Astrocyte of the spinal cord (primary cell): ENCODE measurements at regions not wholly inside any gene's neighbourhood (a gene's known extent, or its start where the extent isn't known, plus 50 kb on each side); places are given as distances from the start of the nearest gene placed in this dataset.

Experiments used
- DNase-seq: peaks from one replicate; pipeline ENCODE4 v3.0.0; 2011; ENCODE audit warnings: low read depth, low spot score
- H3K4me3 ChIP-seq: 2 replicates; pipeline ENCODE4 v1.5.1; 2011; ENCODE audit warnings: low read depth, mild to moderate bottlenecking, low read length, moderate library complexity
- in situ Hi-C: cut with HindIII; loops from 2 replicates; pipeline ENCODE4 v1.10.0; 2017; ENCODE audit warnings: low sequenced_read_pairs
- TF ChIP-seq, protein P1 (sequence below): IDR thresholded peaks from 2 replicates; pipeline ENCODE4 v1.5.1; 2012; ENCODE audit warnings: low read depth, mild to moderate bottlenecking, low read length, inconsistent platforms

DNA sequence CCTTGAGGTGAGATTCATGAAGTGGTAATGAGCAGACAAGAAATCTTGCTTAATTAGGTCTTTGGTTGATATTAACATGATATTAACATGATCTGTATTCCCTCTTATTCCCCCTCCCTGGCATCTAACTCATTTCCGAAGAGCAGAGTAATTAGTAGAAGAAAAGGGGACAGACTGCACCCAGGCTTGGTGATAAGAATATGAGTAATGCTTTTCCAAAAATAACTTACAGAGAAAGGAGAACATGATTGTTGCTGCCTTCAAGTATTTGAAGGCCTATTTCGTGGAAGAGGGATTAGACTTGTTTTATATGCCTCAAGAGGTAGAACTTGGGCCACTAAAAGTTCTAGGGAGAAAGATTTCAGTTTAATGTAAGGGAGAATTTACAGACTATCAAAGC is 130.6 kb upstream of the ATP5MC3 start:
- no peak overlapping the region for H3K4me3 ChIP-seq
- in situ Hi-C loops = no loop called here
- TF ChIP-seq, protein P1, sequence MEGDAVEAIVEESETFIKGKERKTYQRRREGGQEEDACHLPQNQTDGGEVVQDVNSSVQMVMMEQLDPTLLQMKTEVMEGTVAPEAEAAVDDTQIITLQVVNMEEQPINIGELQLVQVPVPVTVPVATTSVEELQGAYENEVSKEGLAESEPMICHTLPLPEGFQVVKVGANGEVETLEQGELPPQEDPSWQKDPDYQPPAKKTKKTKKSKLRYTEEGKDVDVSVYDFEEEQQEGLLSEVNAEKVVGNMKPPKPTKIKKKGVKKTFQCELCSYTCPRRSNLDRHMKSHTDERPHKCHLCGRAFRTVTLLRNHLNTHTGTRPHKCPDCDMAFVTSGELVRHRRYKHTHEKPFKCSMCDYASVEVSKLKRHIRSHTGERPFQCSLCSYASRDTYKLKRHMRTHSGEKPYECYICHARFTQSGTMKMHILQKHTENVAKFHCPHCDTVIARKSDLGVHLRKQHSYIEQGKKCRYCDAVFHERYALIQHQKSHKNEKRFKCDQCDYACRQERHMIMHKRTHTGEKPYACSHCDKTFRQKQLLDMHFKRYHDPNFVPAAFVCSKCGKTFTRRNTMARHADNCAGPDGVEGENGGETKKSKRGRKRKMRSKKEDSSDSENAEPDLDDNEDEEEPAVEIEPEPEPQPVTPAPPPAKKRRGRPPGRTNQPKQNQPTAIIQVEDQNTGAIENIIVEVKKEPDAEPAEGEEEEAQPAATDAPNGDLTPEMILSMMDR = no peak
- DNase-seq = no peak

DNA sequence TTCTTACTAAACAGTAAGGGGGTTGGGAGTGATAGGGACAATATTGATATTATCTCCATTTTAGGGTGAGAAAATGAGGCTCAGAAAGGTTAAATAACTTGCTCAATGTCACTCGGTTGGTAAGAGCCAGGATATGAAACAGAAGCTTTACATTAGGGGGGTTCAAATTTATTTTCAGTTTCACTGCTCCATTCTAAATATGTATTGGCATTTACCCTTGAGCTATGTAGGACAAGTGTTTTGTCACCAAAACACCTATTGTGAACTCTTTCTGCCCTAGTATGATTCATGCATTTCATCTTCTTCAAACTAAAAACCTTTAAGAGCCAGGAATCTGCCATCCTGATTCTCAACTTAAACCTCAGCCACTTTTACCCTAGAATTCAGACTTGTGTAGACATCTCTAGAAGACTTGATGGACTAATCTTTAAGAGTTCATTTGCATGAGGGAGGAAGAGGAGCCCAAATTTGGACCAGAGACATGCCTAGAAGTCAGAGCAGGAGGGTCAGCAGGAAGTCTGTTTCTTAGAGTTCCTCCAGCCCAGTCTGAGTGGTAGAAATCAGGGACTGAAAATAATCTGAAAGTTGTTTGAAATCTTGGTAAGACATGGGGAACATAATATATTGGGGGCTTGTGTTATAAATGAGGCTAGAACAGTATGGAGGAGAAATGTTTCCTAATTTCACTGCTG is 129.4 kb upstream of the ATP5MC3 start:
- in situ Hi-C loops = no loop called here
- no peak overlapping the region for H3K4me3 ChIP-seq
- no peak for DNase-seq
- TF ChIP-seq, protein P1 = no peak

DNA sequence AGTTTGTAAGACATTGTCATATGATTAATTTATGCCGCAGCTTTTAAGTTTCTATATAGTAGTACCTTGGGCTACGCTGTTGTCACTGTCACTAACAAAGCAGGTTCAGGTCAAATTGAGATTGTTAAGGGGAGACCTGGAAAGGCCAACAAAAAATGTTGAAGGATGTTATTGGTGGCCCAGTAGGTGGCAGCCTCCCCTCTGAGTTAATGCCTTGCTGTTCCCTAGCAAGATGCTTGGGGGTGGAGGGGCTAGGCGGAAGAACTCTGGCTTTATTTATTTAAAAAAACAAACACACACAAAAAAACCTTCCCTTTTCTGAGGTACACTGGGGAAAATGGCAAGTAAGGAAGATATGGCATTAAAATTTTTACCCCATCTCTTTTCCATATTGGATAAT is 128.3 kb upstream of the ATP5MC3 start:
- in situ Hi-C loops = no loop called here
- DNase-seq = peak; percentile 5
- TF ChIP-seq, protein P1 = peak; percentile 42

DNA sequence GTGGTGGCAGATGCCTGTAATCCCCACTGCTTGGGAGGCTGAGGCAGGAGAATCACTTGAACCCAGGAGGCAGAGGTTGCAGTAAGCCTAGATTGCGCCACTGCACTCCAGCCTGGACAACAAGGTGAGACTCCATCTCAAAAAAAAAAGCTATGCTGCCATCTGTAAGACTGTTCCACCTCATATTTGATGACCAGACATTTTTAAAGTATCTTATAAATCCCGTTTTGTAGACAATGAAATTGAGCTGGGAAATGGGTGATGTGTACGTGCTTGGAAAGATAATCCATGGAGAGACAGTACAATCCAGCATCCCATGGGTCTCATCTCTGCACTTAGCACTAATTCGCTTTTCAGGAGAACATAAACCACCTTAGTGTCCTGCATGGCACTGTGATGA is 126.5 kb upstream of the ATP5MC3 start:
- TF ChIP-seq, protein P1 = no peak
- DNase-seq = no peak
- in situ Hi-C loops = no loop called here
- no peak overlapping the region for H3K4me3 ChIP-seq

More for the DNA sequence above, 128.3 kb upstream of the ATP5MC3 start:
- no peak overlapping the region for H3K4me3 ChIP-seq

DNA sequence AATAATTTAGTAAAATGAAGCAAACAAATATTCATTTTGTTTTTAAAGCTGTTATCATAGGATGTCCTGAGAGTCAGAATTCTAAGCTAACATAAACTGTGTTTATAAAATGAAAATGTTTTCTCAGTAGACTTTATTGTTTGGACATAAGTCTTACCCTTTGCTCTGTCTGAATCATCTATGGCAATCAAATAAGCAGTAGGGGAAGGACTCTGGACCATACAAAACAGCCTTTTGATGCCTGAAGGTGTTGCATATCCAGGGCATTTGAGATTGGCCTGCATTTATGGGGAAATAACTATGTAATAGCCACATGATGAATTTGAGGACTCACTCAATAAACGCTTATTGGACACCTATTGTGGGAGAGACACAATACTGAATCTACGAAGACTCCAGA is 123.0 kb upstream of the ATP5MC3 start:
- TF ChIP-seq, protein P1 = no peak
- no peak overlapping the region for H3K4me3 ChIP-seq
- in situ Hi-C loops = no loop called here
- no peak for DNase-seq

DNA sequence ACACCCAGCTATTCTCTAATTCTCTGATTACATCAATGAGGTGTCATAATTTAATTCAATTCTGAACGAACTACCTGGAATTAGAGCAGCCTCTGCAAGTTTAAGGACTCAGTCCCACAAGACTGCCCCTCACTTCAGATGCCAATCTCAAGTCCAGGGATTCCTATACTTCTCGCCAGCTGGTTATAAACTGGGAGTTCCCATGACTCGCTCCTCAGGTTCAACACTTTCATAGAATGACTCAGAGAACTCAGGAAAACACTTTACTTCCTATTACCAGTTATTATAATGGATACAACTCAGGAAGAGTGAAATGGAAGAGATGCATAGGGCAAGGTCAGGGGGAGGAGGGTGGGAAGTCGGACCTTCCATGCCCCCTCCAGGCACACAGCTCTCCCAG is 112.3 kb upstream of the ATP5MC3 start:
- no peak for DNase-seq
- H3K4me3 ChIP-seq = no peak overlapping the region
- in situ Hi-C loops = no loop called here
- TF ChIP-seq, protein P1 = no peak

DNA sequence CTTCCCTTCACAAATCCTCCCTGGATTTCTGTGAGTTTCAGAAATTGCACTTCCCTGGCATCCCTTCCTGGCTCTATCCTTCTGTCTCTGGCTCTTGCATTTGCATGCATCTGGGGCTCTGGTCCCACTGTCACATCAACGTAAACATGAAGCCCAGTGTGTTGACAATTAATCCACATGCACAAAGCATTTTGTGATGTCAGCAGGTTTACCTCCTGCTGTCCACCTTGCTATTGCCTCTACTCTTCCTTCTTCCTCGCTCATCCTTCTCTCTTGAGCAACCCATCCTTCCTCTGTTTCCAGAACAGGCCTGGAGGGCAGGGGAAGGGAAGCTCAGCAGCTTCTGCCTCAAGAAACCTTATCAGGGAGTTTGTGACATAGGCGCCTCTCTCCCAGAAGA is 111.7 kb upstream of the ATP5MC3 start:
- H3K4me3 ChIP-seq = no peak overlapping the region
- no peak for DNase-seq
- TF ChIP-seq, protein P1 = no peak
- in situ Hi-C loops = no loop called here
